ENCODE measurements at regions not wholly inside any gene's neighbourhood (a gene's known extent, or its start where the extent isn't known, plus 50 kb on each side); places are given as distances from the start of the nearest gene placed in this dataset.
"Not testable (repeated sequence)": the region's sequence is repeated elsewhere in the genome, so short reads cannot be mapped to it uniquely, and the experiment has no call there.

- TF ChIP-seq GATA1 (IDR thresholded peaks at IDR 0.05; ENCODE audit: low read depth, low read length) = no peak
- TF ChIP-seq POLR2A (IDR thresholded peaks at IDR 0.05; ENCODE audit: low read length) = no peak
- no peak for DNase-seq
These were observed 118.7 kb downstream of the DIRAS2 start for GRCh38 chr9:90523958-90524357.

- TF ChIP-seq GATA1 (IDR thresholded peaks at IDR 0.05; ENCODE audit: low read depth, low read length) = no peak
- DNase-seq = no peak
These were observed 116.2 kb downstream of the DIRAS2 start for GRCh38 chr9:90526386-90526785.

GRCh38 chr9:90536094-90536493, 106.5 kb downstream of the DIRAS2 start:
- not testable (repeated sequence) for DNase-seq

GRCh38 chr9:90538566-90538965, 104.1 kb downstream of the DIRAS2 start:
- TF ChIP-seq GATA1 (IDR thresholded peaks at IDR 0.05; ENCODE audit: low read depth, low read length) = no peak
- no peak for TF ChIP-seq POLR2A (IDR thresholded peaks at IDR 0.05; ENCODE audit: low read length)

GRCh38 chr9:90539286-90539685, 103.3 kb downstream of the DIRAS2 start:
- DNase-seq = no peak

More at GRCh38 chr9:90538566-90538965, 104.1 kb downstream of the DIRAS2 start:
- DNase-seq = no peak

GRCh38 chr9:90540734-90541133, 101.9 kb downstream of the DIRAS2 start:
- DNase-seq = no peak
- no peak for TF ChIP-seq GATA1 (IDR thresholded peaks at IDR 0.05; ENCODE audit: low read depth, low read length)
- TF ChIP-seq POLR2A (IDR thresholded peaks at IDR 0.05; ENCODE audit: low read length) = no peak

More at GRCh38 chr9:90539286-90539685, 103.3 kb downstream of the DIRAS2 start:
- TF ChIP-seq POLR2A (IDR thresholded peaks at IDR 0.05; ENCODE audit: low read length) (no peak), GATA1 (IDR thresholded peaks at IDR 0.05; ENCODE audit: low read depth, low read length) (no peak)

GRCh38 chr9:90544488-90544887, 98.1 kb downstream of the DIRAS2 start:
- no peak for TF ChIP-seq POLR2A (IDR thresholded peaks at IDR 0.05; ENCODE audit: low read length)
- no peak for TF ChIP-seq GATA1 (IDR thresholded peaks at IDR 0.05; ENCODE audit: low read depth, low read length)
- no peak for DNase-seq

GRCh38 chr9:90546200-90546599, 96.4 kb downstream of the DIRAS2 start:
- DNase-seq = no peak
- TF ChIP-seq POLR2A (IDR thresholded peaks at IDR 0.05; ENCODE audit: low read length) = no peak
- no peak for TF ChIP-seq GATA1 (IDR thresholded peaks at IDR 0.05; ENCODE audit: low read depth, low read length)

GRCh38 chr9:90547896-90548295, 94.7 kb downstream of the DIRAS2 start:
- no peak for DNase-seq
- TF ChIP-seq GATA1 (IDR thresholded peaks at IDR 0.05; ENCODE audit: low read depth, low read length) (no peak), POLR2A (IDR thresholded peaks at IDR 0.05; ENCODE audit: low read length) (no peak)

- DNase-seq = no peak
- TF ChIP-seq GATA1 (IDR thresholded peaks at IDR 0.05; ENCODE audit: low read depth, low read length) (no peak), POLR2A (IDR thresholded peaks at IDR 0.05; ENCODE audit: low read length) (no peak)
These were observed 90.3 kb downstream of the DIRAS2 start for GRCh38 chr9:90552317-90552716.

- no peak for TF ChIP-seq POLR2A (IDR thresholded peaks at IDR 0.05; ENCODE audit: low read length)
- DNase-seq = no peak
These were observed 87.1 kb downstream of the DIRAS2 start for GRCh38 chr9:90555351-90556057.

GRCh38 chr9:90556897-90557675, 85.5 kb downstream of the DIRAS2 start:
- no peak for DNase-seq
- TF ChIP-seq GATA1 (IDR thresholded peaks at IDR 0.05; ENCODE audit: low read depth, low read length) (no peak), POLR2A (IDR thresholded peaks at IDR 0.05; ENCODE audit: low read length) (no peak)

GRCh38 chr9:90559075-90560073, 83.2 kb downstream of the DIRAS2 start:
- DNase-seq = no peak
- no peak for TF ChIP-seq POLR2A (IDR thresholded peaks at IDR 0.05; ENCODE audit: low read length)
- no peak for TF ChIP-seq GATA1 (IDR thresholded peaks at IDR 0.05; ENCODE audit: low read depth, low read length)
